ENCODE measurements at regions not wholly inside any gene's neighbourhood (a gene's known extent, or its start where the extent isn't known, plus 50 kb on each side); places are given as distances from the start of the nearest gene placed in this dataset.
A peak's percentile ranks its signal among the peaks of the same experiment; 100 is the strongest.

GRCh38 chrX:39600222-39600621 lies 497.5 kb downstream of the BCOR start:
- no peaks in the 10 kb centered on the region for H3K36me3 ChIP-seq
- no peak for TF ChIP-seq CTCF (IDR thresholded peaks at IDR 0.05)
- DNase-seq: no peak
- ATAC-seq: no peak
- intact Hi-C loops (cut with DNase I): no loop called here
- no peaks in the 10 kb centered on the region for H3K4me1 ChIP-seq
- FAIRE-seq: no peak
- H3K27me3 ChIP-seq: peaks cover 0 to 11% (median 0%) of the 10 kb centered on the region in 4 donors
- H3K4me3 ChIP-seq: no peak overlapping the region
- no peak overlapping the region for H3K27ac ChIP-seq
- no peaks in the 10 kb centered on the region for H3K9me3 ChIP-seq
- WGBS, 2 donors: 61 to 74% methylated on average over 6 of the region's 6 CpGs

GRCh38 chrX:39601231-39602177 lies 496.3 kb downstream of the BCOR start:
- no peaks in the 10 kb centered on the region for H3K36me3 ChIP-seq
- H3K27ac ChIP-seq: no peak overlapping the region
- DNase-seq (no peak), FAIRE-seq (no peak), ATAC-seq (peak in 1 of 4 donors; percentile 29)
- no peak overlapping the region for H3K4me3 ChIP-seq
- WGBS, 2 donors: 29 to 38% methylated on average over 16 to 19 of the region's 19 CpGs
- intact Hi-C loops (cut with DNase I): no loop called here
- TF ChIP-seq CTCF (IDR thresholded peaks at IDR 0.05): no peak
- H3K4me1 ChIP-seq: no peaks in the 10 kb centered on the region
- peaks cover 0 to 4% (median under 1%) of the 10 kb centered on the region in 4 donors for H3K27me3 ChIP-seq
- H3K9me3 ChIP-seq: no peaks in the 10 kb centered on the region

GRCh38 chrX:39602195-39602594 lies 495.6 kb downstream of the BCOR start:
- no peaks in the 10 kb centered on the region for H3K4me1 ChIP-seq
- peaks cover 0 to 5% (median 0%) of the 10 kb centered on the region in 4 donors for H3K9me3 ChIP-seq
- ATAC-seq: no peak
- peaks cover 0 to 7% (median 0%) of the 10 kb centered on the region in 4 donors for H3K27me3 ChIP-seq
- no peak for TF ChIP-seq CTCF (IDR thresholded peaks at IDR 0.05)
- no peak for FAIRE-seq
- intact Hi-C loops (cut with DNase I): no loop called here
- H3K36me3 ChIP-seq: no peaks in the 10 kb centered on the region
- DNase-seq: no peak
- no peak overlapping the region for H3K27ac ChIP-seq
- no peak overlapping the region for H3K4me3 ChIP-seq
- 49 to 71% methylated on average over 4 of the region's 4 CpGs for WGBS, 2 donors

GRCh38 chrX:39603230-39603629 lies 494.5 kb downstream of the BCOR start:
- FAIRE-seq: no peak
- intact Hi-C loops (cut with DNase I): no loop called here
- no peaks in the 10 kb centered on the region for H3K36me3 ChIP-seq
- no peak overlapping the region for H3K27ac ChIP-seq
- TF ChIP-seq CTCF (IDR thresholded peaks at IDR 0.05): no peak
- H3K4me3 ChIP-seq: no peak overlapping the region
- no peak for DNase-seq
- no peaks in the 10 kb centered on the region for H3K4me1 ChIP-seq
- H3K27me3 ChIP-seq: peaks cover 0 to 13% (median 2%) of the 10 kb centered on the region in 4 donors
- no peak for ATAC-seq
- 60 to 68% methylated on average over 4 of the region's 4 CpGs for WGBS, 2 donors
- H3K9me3 ChIP-seq: peaks cover 0 to 7% (median 0%) of the 10 kb centered on the region in 4 donors

GRCh38 chrX:39605183-39605582 lies 492.6 kb downstream of the BCOR start:
- intact Hi-C loops (cut with DNase I): no loop called here
- 63% methylated on average over 3 of the region's 3 CpGs for WGBS, 2 donors
- no peak overlapping the region for H3K27ac ChIP-seq

More at GRCh38 chrX:39605183-39605582, 492.6 kb downstream of the BCOR start:
- no peak for DNase-seq
- H3K36me3 ChIP-seq: no peaks in the 10 kb centered on the region
- peaks cover 0 to 7% (median 0%) of the 10 kb centered on the region in 4 donors for H3K9me3 ChIP-seq
- no peak overlapping the region for H3K4me3 ChIP-seq
- no peak for FAIRE-seq
- TF ChIP-seq CTCF (IDR thresholded peaks at IDR 0.05): no peak
- no peak for ATAC-seq
- H3K4me1 ChIP-seq: no peaks in the 10 kb centered on the region
- peaks cover 0 to 13% (median 2%) of the 10 kb centered on the region in 4 donors for H3K27me3 ChIP-seq
